ENCODE measurements at regions not wholly inside any gene's neighbourhood (a gene's known extent, or its start where the extent isn't known, plus 50 kb on each side); places are given as distances from the start of the nearest gene placed in this dataset.
"Not testable (repeated sequence)": the region's sequence is repeated elsewhere in the genome, so short reads cannot be mapped to it uniquely, and the experiment has no call there.

DNA sequence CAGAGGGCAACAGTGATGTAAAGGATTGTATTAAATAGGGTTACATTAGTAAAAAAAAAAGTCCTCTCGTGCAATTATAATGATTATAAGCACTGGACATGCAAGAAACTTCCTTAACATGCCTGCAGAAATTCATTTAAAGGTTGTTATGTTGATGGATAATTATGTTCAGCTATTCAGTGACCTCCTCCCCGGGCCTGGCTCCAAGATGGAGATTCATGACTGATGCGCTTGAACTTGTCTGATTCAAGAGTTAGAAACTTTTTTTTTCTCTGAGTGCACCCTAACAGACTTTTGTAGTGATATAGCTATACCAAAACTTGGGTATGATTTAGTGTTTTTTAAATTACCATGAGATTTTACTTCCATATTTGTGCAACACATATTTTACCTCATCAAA lies 1170.0 kb upstream of the CITED2 start:
- no peak for DNase-seq

GRCh38 chr6:140542863-140543262 lies 1168.4 kb upstream of the CITED2 start:
- no peak for DNase-seq

DNA sequence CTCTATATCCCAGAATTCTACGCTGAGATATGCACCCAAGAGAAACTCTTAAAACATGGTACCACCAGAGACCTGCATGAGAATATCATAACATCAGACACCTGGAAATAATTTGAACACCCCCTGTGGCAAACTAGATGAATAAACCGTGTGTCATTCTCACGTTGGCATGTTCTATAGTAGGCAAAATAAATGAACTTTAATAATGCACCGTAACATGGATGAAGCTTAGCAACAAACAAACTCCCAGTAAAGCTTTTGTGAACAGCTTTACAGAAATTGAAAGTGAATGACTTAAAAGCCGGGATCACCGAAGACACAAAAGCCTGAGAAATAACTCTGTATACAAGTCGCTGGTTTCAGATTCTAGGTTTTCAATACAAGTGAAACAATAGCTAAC lies 1166.8 kb upstream of the CITED2 start:
- no peak for DNase-seq

GRCh38 chr6:140540743-140541142 lies 1166.3 kb upstream of the CITED2 start:
- no peak for DNase-seq

GRCh38 chr6:140538926-140539325 lies 1164.5 kb upstream of the CITED2 start:
- no peak for DNase-seq

- DNase-seq = no peak
Observed at GRCh38 chr6:140537834-140538705, 1163.6 kb upstream of the CITED2 start.

DNA sequence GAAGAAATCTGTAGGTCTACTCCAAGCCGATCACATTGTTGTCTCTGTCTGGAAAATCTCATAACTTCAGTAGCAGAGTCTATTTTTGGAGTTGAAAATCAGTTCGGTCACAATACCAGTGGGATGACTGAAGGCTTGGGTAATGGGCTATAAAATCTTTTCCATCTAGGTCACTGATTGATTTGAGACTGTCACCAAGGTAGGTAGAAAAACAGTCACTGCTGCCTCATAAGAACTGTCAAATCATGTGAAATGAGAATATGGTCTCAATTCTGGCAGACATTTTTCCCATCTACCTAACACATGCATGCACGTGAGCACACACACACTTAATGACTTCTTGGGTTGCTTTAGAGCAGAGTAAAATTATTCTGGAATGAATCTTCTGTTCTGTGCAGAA lies 1162.8 kb upstream of the CITED2 start:
- no peak for DNase-seq

DNA sequence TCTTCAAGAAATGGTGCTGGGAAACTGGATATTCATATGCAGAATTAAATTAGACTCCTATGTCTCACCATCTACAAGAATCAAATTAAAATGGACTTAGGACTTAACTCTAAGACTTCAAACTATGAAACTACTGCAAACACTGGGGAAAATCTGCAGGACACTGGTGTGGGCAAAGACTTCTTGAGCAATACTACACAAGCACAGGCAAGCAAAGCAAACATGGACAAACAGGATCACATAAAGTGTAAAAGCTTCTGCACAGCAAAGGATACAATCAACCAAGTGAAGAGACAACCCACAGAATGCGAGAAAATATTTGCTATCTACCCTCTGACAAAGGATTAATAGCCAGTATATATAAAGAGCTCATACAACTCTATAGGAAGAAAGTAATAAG lies 1161.1 kb upstream of the CITED2 start:
- DNase-seq = no peak

- DNase-seq = no peak
Observed at GRCh38 chr6:140533526-140533925, 1159.1 kb upstream of the CITED2 start.

DNA sequence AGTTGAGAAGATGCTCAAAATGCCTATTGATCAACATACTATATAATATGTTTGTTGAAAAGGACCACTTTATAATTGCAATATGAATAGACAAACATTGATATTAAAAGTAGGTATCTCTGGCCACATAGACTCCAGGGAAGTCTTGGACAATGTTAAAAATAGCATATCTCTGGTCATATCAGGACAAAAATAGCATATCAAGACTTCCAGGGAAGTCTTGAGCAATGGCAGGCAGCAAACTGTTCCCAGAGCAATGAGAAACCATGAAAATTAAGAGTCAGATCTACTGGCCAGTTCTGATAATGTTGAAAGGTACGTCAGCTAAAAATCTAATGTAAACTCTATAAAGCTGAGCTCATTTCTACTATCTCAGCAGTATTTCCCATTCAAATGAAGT lies 1130.3 kb upstream of the CITED2 start:
- no peak for DNase-seq

DNA sequence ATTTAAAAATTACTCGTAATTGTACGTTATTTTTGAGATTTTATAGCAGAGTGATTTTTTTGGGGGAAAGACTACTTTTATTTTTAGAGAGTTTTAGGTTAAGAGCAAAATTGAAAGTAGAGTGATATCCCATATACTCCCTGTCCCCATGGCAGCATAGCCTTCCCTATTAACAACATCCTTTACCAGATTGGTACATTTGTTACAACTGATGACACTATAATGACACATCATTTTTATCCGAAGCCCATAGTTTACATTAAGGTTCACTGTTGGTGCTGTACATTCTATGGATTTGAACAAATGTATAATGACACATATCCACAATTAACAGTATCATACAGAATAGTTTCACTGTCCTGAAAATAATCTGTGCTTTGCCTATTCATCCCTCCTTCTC lies 1126.4 kb upstream of the CITED2 start:
- DNase-seq = no peak

- no peak for DNase-seq
Observed at GRCh38 chr6:140499607-140500006, 1125.2 kb upstream of the CITED2 start.

DNA sequence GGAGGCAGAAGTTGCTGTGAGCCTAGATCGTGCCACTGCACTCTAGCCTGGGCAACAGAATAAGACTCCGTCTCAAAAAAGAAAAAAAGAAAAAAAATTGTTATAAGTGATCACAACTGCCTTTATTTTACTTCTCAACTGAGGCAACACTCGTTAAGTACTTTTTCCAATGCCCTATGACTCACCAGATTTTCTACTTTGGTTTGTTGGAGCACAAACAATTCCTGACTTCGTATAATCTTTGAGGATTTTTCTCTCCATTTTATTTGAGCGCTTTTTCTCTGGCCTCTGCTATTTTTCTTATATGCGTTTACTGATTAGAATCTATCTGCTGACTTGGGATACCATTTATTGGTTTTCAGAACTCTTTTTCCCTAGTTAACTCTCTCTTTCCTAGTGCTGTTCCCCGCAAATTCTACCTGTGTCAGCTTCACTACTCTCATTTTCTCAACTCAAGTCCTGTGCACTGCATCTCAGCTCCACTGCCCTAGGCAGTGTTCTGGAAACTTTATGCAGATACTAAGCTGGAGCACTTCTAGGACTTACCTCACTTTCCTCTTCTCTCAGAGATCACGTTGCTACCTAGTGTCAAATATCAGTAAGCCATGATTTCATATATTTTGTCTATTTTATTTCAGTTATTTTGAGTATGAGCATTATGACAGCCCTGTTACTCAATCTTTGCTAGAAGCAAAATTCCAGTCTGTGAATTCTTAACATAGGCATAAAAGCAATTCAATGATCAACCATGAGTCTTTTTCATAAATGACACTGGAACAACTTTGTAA lies 1120.1 kb upstream of the CITED2 start:
- DNase-seq = no peak

DNA sequence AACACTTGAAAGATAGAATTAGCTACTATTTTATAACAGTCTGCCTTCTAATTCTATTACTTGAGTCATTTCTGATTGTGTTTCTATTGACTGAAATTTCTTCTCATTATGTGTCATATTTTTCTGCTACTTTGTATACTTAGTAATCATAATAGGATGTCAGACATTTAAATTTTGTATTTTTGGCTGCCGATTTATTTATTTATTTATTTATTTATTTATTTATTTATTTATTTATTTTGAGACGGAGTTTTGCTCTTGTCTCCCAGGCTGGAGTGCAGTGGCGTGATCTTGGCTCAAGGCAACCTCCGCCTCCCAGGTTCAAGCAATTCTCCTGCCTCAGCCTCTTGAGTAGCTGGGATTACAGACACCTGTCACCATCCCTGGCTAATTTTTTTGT lies 1119.0 kb upstream of the CITED2 start:
- not testable (repeated sequence) for DNase-seq

- DNase-seq = no peak
Observed at GRCh38 chr6:140490081-140490480, 1115.6 kb upstream of the CITED2 start.

- DNase-seq = no peak
Observed at GRCh38 chr6:140487586-140487985, 1113.1 kb upstream of the CITED2 start.

- DNase-seq = no peak
Observed at GRCh38 chr6:140486450-140487361, 1112.3 kb upstream of the CITED2 start.

GRCh38 chr6:140485740-140486449 lies 1111.4 kb upstream of the CITED2 start:
- peak; percentile 18 for DNase-seq

GRCh38 chr6:140480852-140481251 lies 1106.4 kb upstream of the CITED2 start:
- DNase-seq = no peak

- no peak for DNase-seq
Observed at GRCh38 chr6:140478631-140479030, 1104.2 kb upstream of the CITED2 start.

- no peak for DNase-seq
Observed at GRCh38 chr6:140475086-140475485, 1100.6 kb upstream of the CITED2 start.

GRCh38 chr6:140464720-140465119 lies 1090.3 kb upstream of the CITED2 start:
- DNase-seq = no peak

All from stimulated activated CD4-positive, alpha-beta T cell treated with anti-CD3 and anti-CD28 coated beads, Interleukin-15, amount 100 ng/mL, for 24 hours (primary cell).